A549 (cell line): ENCODE measurements at regions not wholly inside any gene's neighbourhood (a gene's known extent, or its start where the extent isn't known, plus 50 kb on each side); places are given as distances from the start of the nearest gene placed in this dataset.

Source experiments
- ATAC-seq, 2 experiments: fragments of 200-7000 bp in 1 of 2; fragments of >200 bp in 1 of 2; cut with Nextera tagmentation in 1 of 2; cut with Tn5 transposase in 1 of 2; 3 replicates each; pipeline versions ENCODE4 v1.8.0 to v1.9.1; 2018 to 2020; ENCODE audit warnings: mild to moderate bottlenecking in 1 of 2, moderate library complexity in 1 of 2
- CTCF ChIA-PET: fragments of 300-600 bp; sonication (Branson Sonifier 250); formaldehyde crosslinking; extraction: SDS; loops from one replicate; lab custom pipeline; 2021; ENCODE audit warnings: antibody characterized with exemption, inconsistent platforms; lab: Yijun Ruan, JAX
- POLR2A ChIA-PET: fragments of 350-600 bp; formaldehyde crosslinking; extraction: SDS; loops from one replicate; lab custom pipeline; 2021; ENCODE audit warnings: antibody characterized with exemption, inconsistent platforms; lab: Yijun Ruan, JAX
- DNase-seq, 2 experiments: peaks; one replicate each; pipeline versions ENCODE4 v3.0.0 to v3.0.0-alpha.2; 2011 to 2016; ENCODE audit warnings: low read depth in 1 of 2, low spot score in 1 of 2
- FAIRE-seq: peaks from 2 replicates; lab custom pipeline; 2011; peaks lifted over from hg19 to GRCh38; lab: Jason Lieb, UNC
- H3K27ac ChIP-seq, 2 experiments: fragments of >200 bp; sonication (Bioruptor Twin); formaldehyde crosslinking; 3 replicates each; pipeline ENCODE4 v1.5.1; 2016 to 2017
- H3K4me1 ChIP-seq: fragments of >200 bp; sonication (Bioruptor Twin); formaldehyde crosslinking; 3 replicates; pipeline ENCODE4 v1.6.1; 2016
- H3K4me2 ChIP-seq: fragments of >200 bp; sonication (Bioruptor Twin); formaldehyde crosslinking; 3 replicates; pipeline ENCODE4 v1.6.1; 2016
- H3K4me3 ChIP-seq: fragments of >200 bp; sonication (Bioruptor Twin); formaldehyde crosslinking; 3 replicates; pipeline ENCODE4 v1.5.1; 2016
- H3K9me3 ChIP-seq: fragments of >200 bp; sonication (Bioruptor Twin); formaldehyde crosslinking; 3 replicates; pipeline ENCODE4 v1.6.1; 2016
- BCL3 ChIP-seq: fragments of >200 bp; sonication (Bioruptor Twin); formaldehyde crosslinking; IDR thresholded peaks from 3 replicates; pipeline ENCODE4 v1.6.1; 2016
- FOSL2 ChIP-seq, 2 experiments: fragments of 450-650 bp in 1 of 2; fragments of >200 bp in 1 of 2; sonication (Bioruptor Twin) in 1 of 2; formaldehyde crosslinking; IDR thresholded peaks; 2 replicates each; pipeline versions ENCODE4 v1.5.0 to v1.6.1; 2016 to 2020; ENCODE audit warnings: mild to moderate bottlenecking in 1 of 2, moderate library complexity in 1 of 2
- FOXS1 ChIP-seq: fragments of 250-450 bp; sonication (Bioruptor Pico); IDR thresholded peaks from 2 replicates; pipeline ENCODE4 v1.5.0; 2020; ENCODE audit warnings: mild to moderate bottlenecking, moderate library complexity
- HEYL ChIP-seq: fragments of 250-450 bp; sonication (Bioruptor Pico); IDR thresholded peaks from 2 replicates; pipeline ENCODE4 v1.8.0; 2021; ENCODE audit warnings: mild to moderate bottlenecking, moderate library complexity
- HMGXB4 ChIP-seq: fragments of 250-450 bp; sonication (Bioruptor Pico); IDR thresholded peaks from 2 replicates; pipeline ENCODE4 v1.5.0; 2021; ENCODE audit warnings: mild to moderate bottlenecking, moderate library complexity, borderline replicate concordance
- JUNB ChIP-seq: fragments of >200 bp; sonication (Bioruptor Twin); formaldehyde crosslinking; IDR thresholded peaks from 2 replicates; pipeline ENCODE4 v1.6.1; 2016
- MAFK ChIP-seq: fragments of 450-650 bp; IDR thresholded peaks from 2 replicates; pipeline ENCODE4 v1.6.1; 2014; ENCODE audit not compliant: partially characterized antibody
- MYC ChIP-seq: IDR thresholded peaks from 2 replicates; pipeline ENCODE4 v1.6.1; 2012; ENCODE audit warnings: mild to moderate bottlenecking, inconsistent platforms, low read length, improper control_type of control experiment, borderline replicate concordance
- NPAS2 ChIP-seq: fragments of 250-450 bp; sonication (Bioruptor Pico); IDR thresholded peaks from 2 replicates; pipeline ENCODE4 v1.8.0; 2022; ENCODE audit warnings: mild to moderate bottlenecking, moderate library complexity, borderline replicate concordance
- PHF8 ChIP-seq: fragments of 200-600 bp; sonication (generic); IDR thresholded peaks from 2 replicates; pipeline ENCODE4 v1.6.1; 2016; ENCODE audit warnings: low read depth, mild to moderate bottlenecking, antibody characterized with exemption, moderate library complexity, borderline replicate concordance
- POLR2A ChIP-seq: IDR thresholded peaks from 2 replicates; pipeline ENCODE4 v1.6.1; 2012; ENCODE audit warnings: mild to moderate bottlenecking, low read length
- POLR2AphosphoS2 ChIP-seq: conservative IDR thresholded peaks from 2 replicates; pipeline ENCODE4 v1.6.1; 2012; ENCODE audit warnings: low read length, improper control_type of control experiment, inconsistent platforms
- RAD21 ChIP-seq, 2 experiments: fragments of >200 bp in 1 of 2; sonication (Bioruptor Twin) in 1 of 2; formaldehyde crosslinking in 1 of 2; IDR thresholded peaks in 1 of 2; conservative IDR thresholded peaks in 1 of 2; 2 replicates in 1 of 2; 3 replicates in 1 of 2; pipeline ENCODE4 v1.6.1; 2012 to 2018; ENCODE audit warnings: inconsistent platforms in 1 of 2
- RCOR1 ChIP-seq: fragments of 150-350 bp; IDR thresholded peaks from 2 replicates; pipeline ENCODE4 v1.6.1; 2014; ENCODE audit warnings: antibody characterized with exemption, low read length, low read depth
- SMC3 ChIP-seq: fragments of >200 bp; sonication (Bioruptor Twin); formaldehyde crosslinking; IDR thresholded peaks from 3 replicates; pipeline ENCODE4 v1.6.1; 2018; ENCODE audit warnings: inconsistent platforms
- TFCP2L1 ChIP-seq: fragments of 250-450 bp; sonication (Bioruptor Pico); IDR thresholded peaks from 2 replicates; pipeline ENCODE4 v1.5.0; 2021; ENCODE audit warnings: mild to moderate bottlenecking
- ZFP36 ChIP-seq: fragments of 450-650 bp; IDR thresholded peaks from 2 replicates; pipeline ENCODE4 v1.6.1; 2014; ENCODE audit warnings: borderline replicate concordance; ENCODE audit not compliant: partially characterized antibody
- WGBS: methylation state at CpG from one replicate; pipeline ENCODE4 v1.1.6; 2017; ENCODE audit errors: missing lambda C conversion rate; 5-methylcytosine and 5-hydroxymethylcytosine counted together
- TF ChIP-seq, protein P1 (sequence below): fragments of 200-600 bp; sonication (generic); IDR thresholded peaks from 2 replicates; pipeline ENCODE4 v1.6.1; 2016; ENCODE audit warnings: antibody characterized with exemption, mild to moderate bottlenecking, moderate library complexity
- TF ChIP-seq, protein P2 (sequence below): fragments of 150-350 bp; IDR thresholded peaks from 2 replicates; pipeline ENCODE4 v1.6.1; 2014; ENCODE audit warnings: low read depth, mild to moderate bottlenecking, low read length
- TF ChIP-seq, protein P3 (sequence below): fragments of 450-650 bp; IDR thresholded peaks from 2 replicates; pipeline ENCODE4 v1.6.1; 2014; ENCODE audit warnings: antibody characterized with exemption

DNA sequence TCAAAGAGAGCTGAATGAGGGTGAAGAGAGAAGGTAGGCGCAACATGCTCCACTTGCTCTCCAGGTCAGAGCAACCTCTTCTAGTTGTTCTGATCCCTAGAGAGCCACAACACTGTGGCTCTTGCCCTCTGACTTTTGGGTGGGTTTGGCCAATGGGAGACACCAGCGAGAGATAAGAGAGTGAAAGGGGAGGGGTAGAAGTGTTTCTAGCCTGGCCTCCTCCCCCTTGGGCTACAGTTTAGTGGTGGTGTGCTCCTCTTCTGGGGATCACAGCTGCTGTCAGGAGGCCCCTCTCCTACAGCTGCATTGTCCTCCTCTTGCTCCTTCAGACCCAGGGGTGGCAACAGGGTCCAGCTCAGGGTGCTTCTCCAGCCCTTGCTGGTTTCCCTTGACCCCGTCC lies 454.8 kb downstream of the FUT8 start:
- CTCF ChIA-PET = interaction anchor here (1.1 kb wide), 1 partner anchor 12 kb away, joined by 3 read pairs; no protein-coding TSS in a partner anchor
- ATAC-seq (no peak), FAIRE-seq (no peak), DNase-seq (no peak)
- Histone ChIP-seq H3K27ac (no peak overlapping the region), H3K4me2 (no peak overlapping the region), H3K4me1 (no peaks in the 10 kb centered on the region), H3K4me3 (no peak overlapping the region), H3K9me3 (no peaks in the 10 kb centered on the region)
- 62% methylated on average over 3 of the region's 3 CpGs for WGBS
- no peak for TF ChIP-seq POLR2A
- no peak for TF ChIP-seq JUNB
- TF ChIP-seq MYC = no peak
- TF ChIP-seq FOSL2 (IDR thresholded peaks at IDR 0.05) = no peak
- TF ChIP-seq FOSL2 (CRISPR knock-in tag; IDR thresholded peaks at IDR 0.05) = no peak
- no peak for TF ChIP-seq BCL3
- no peak for TF ChIP-seq RCOR1
- no peak for TF ChIP-seq MAFK
- TF ChIP-seq NPAS2 (CRISPR knock-in tag) = no peak
- no peak for TF ChIP-seq POLR2AphosphoS2
- TF ChIP-seq TFCP2L1 (CRISPR knock-in tag) = no peak
- no peak for TF ChIP-seq FOXS1 (CRISPR knock-in tag)
- TF ChIP-seq PHF8 = no peak
- TF ChIP-seq SMC3 = no peak
- TF ChIP-seq, protein P1, sequence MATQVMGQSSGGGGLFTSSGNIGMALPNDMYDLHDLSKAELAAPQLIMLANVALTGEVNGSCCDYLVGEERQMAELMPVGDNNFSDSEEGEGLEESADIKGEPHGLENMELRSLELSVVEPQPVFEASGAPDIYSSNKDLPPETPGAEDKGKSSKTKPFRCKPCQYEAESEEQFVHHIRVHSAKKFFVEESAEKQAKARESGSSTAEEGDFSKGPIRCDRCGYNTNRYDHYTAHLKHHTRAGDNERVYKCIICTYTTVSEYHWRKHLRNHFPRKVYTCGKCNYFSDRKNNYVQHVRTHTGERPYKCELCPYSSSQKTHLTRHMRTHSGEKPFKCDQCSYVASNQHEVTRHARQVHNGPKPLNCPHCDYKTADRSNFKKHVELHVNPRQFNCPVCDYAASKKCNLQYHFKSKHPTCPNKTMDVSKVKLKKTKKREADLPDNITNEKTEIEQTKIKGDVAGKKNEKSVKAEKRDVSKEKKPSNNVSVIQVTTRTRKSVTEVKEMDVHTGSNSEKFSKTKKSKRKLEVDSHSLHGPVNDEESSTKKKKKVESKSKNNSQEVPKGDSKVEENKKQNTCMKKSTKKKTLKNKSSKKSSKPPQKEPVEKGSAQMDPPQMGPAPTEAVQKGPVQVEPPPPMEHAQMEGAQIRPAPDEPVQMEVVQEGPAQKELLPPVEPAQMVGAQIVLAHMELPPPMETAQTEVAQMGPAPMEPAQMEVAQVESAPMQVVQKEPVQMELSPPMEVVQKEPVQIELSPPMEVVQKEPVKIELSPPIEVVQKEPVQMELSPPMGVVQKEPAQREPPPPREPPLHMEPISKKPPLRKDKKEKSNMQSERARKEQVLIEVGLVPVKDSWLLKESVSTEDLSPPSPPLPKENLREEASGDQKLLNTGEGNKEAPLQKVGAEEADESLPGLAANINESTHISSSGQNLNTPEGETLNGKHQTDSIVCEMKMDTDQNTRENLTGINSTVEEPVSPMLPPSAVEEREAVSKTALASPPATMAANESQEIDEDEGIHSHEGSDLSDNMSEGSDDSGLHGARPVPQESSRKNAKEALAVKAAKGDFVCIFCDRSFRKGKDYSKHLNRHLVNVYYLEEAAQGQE = no peak
- no peak for TF ChIP-seq HEYL (CRISPR knock-in tag)
- no peak for TF ChIP-seq ZFP36
- no peak for TF ChIP-seq RAD21 (conservative IDR thresholded peaks at IDR 0.05 in 1 of 2, IDR thresholded peaks at IDR 0.05 in 1 of 2)
- TF ChIP-seq HMGXB4 (CRISPR knock-in tag) = no peak
- POLR2A ChIA-PET = no interaction called here

- TF ChIP-seq PHF8 = no peak
- TF ChIP-seq FOXS1 (CRISPR knock-in tag) = no peak
- TF ChIP-seq, protein P2, sequence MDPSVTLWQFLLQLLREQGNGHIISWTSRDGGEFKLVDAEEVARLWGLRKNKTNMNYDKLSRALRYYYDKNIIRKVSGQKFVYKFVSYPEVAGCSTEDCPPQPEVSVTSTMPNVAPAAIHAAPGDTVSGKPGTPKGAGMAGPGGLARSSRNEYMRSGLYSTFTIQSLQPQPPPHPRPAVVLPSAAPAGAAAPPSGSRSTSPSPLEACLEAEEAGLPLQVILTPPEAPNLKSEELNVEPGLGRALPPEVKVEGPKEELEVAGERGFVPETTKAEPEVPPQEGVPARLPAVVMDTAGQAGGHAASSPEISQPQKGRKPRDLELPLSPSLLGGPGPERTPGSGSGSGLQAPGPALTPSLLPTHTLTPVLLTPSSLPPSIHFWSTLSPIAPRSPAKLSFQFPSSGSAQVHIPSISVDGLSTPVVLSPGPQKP = no peak
- TF ChIP-seq, protein P3, sequence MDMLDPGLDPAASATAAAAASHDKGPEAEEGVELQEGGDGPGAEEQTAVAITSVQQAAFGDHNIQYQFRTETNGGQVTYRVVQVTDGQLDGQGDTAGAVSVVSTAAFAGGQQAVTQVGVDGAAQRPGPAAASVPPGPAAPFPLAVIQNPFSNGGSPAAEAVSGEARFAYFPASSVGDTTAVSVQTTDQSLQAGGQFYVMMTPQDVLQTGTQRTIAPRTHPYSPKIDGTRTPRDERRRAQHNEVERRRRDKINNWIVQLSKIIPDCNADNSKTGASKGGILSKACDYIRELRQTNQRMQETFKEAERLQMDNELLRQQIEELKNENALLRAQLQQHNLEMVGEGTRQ = no peak
- WGBS = 59% methylated on average over 2 of the region's 2 CpGs
- Histone ChIP-seq H3K9me3 (no peaks in the 10 kb centered on the region), H3K27ac (no peak overlapping the region), H3K4me1 (no peaks in the 10 kb centered on the region), H3K4me2 (no peak overlapping the region), H3K4me3 (no peak overlapping the region)
- POLR2A ChIA-PET = no interaction called here
- CTCF ChIA-PET = no interaction called here
- DNase-seq (no peak), FAIRE-seq (no peak), ATAC-seq (no peak)
Observed at GRCh38 chr14:65872536-65872935, 460.0 kb downstream of the FUT8 start.
